GM21825 (cell line): ENCODE measurements at regions not wholly inside any gene's neighbourhood (a gene's known extent, or its start where the extent isn't known, plus 50 kb on each side); places are given as distances from the start of the nearest gene placed in this dataset.
"Not testable (repeated sequence)": the region's sequence is repeated elsewhere in the genome, so short reads cannot be mapped to it uniquely, and the experiment has no call there.

Experiments used
- ATAC-seq: cut with Tn5 transposase; IDR thresholded peaks from one replicate; pipeline ENCODE4 v1.9.1; 2021; ENCODE audit warnings: mild to moderate bottlenecking, moderate library complexity; ENCODE audit not compliant: unreplicated experiment

DNA sequence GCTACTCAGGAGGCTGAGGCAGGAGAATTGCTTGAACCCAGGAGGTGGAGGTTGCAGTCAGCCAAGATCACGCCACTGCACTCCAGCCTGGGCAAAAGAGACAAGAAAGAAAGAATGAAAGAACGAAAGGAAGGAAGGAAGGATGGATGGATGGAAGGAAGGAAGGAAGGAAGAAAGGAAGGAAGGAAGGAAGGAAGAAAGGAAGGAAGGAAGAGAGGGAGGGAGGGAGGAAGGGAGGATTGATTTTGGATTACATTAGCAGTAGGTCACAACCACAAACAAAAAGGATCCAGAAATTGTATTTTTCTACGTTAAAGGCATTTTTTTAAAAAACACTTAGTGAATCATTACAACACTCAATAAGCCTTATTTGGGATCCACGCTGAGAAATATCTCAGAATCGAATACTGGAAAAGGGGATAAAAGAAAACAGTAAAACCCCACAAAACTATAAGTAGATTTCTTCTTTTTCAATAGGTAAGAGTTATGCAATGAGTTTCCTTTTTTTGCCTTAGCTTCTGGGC is 136.9 kb upstream of the FREM1 start:
- ATAC-seq = no peak

- ATAC-seq = no peak
Measured at GRCh38 chr9:15033316-15033715, 123.1 kb upstream of the FREM1 start.

DNA sequence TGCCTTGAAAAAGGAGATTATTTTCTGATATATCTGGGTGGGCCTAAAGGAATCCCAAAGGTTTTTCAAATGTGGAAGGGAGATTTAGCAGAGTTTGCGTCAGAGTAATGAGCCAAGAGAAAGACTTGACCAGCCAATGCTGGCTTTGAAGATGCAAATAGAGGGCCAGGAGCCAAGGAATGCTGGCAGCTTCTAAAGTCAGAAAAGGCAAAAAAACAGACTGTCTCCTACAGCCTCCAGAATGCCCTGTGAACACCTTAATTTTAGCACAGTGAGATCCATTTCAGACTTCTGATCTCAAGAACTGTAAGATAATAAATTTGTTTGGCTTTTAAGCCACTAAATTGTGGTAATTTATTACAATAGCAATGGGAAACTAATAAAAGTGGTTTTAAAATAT is 122.6 kb upstream of the FREM1 start:
- no peak for ATAC-seq

GRCh38 chr9:15021146-15021545 is 110.9 kb upstream of the FREM1 start:
- no peak for ATAC-seq

DNA sequence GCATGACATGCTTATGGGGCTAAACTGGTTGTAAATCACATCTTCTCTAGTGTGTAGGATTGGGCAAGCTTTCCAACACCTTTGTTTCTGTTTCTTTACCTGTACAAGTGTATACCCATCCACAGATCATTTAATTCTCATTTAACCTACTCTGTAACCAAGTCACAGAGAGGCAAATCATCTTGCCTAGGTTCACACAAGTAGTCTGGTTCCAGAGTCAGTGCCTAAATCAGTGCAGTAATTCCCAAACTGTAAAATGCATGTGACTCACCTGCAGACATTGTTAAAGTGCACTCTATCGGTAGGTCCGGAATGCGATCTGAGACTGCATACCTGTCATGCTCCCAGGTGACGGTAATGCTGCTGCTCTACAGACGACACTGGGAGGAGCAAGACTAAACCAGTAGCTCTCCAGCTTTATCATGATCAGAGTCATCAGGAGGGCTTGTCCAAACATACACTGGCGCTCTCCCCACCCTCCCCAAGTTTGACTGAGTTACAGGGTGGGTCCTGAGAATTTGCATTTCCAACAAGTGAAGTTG is 107.9 kb upstream of the FREM1 start:
- no peak for ATAC-seq

- ATAC-seq = no peak
Measured at GRCh38 chr9:15010581-15010980, 100.4 kb upstream of the FREM1 start.

DNA sequence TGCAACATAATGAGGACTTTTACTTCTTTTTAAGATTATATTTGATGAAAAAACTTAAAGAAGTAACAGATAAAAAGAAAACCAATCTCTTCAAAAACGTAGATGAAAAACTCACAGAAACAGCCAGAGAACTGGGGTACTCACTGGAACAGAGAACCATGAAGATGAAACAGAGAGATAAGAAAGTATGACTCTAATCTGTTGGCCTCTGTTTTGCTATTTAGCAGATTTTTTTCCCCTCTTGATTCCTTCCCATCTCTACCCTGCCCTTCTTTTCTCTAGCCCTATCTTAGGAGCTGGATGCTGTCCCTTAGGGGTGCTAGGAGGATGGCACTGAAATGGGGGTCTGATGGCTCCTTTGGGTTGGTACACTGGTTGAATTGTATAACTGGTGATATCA is 97.5 kb upstream of the FREM1 start:
- no peak for ATAC-seq

GRCh38 chr9:14994738-14995137 is 84.5 kb upstream of the FREM1 start:
- ATAC-seq = no peak

DNA sequence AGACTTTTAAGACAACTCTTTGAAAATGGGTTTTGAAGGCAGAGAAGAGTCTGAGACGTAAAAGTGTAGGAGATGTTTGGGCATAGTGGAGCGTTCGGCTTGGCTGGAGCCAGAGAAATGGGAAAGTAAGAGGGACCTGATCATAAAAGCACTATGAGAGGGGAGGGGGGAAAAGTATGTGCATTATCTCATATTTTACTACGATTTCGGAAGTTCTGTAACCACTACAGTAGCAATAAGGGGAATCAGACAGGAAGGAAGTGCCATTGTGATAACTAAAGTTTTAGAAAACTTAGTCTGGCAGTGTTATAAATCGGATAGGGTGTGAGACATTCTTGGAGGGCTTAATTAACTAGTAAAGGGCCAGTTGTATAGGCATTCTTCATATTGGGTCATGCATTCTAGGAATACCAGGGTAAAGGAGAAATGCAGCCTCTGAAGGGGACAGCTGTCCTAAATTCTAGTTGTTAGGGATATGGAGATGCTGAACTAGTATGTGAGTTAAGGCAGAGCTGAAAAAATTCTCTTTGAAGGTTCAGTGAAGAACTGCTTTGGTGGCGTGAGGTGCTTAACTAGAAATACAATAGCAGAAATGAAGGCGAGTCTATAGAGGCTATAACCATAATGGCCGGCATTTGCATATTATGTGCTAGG is 83.8 kb upstream of the FREM1 start:
- no peak for ATAC-seq

DNA sequence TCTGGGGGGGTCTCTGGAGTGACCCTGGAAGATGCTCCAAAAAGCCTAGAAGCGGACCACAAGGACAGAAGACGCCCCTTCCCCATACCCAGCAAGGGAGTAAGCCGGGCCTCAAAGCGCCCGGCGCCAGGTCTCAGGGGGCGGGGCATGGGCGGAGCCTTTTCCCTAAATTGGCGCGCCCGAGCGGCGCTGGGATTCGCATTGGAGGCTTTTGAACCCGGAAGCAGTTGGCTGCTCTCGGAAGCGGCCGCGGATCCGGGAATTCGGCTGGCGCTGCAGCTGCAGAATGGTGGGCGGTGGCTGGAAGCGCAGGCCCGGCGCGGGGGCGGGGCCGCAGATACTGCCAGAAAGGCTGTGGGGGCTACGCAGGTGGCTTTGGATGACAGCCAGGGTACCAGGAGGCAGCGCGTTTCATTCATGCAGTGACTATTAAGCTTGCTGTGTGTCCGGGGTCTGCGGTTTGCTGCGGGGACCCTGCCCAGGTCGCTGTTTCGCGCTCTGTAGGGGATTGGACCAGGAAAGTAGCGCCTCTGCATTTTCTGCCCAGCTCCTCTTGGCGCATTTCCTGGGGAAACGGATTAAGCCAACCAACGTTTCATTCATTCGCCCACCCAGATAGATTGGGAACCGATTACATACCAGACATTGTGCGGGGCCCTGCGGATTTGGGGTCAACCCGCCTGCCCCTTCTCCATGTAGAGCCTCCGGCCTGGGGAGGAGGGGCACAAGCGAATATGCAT is 83.0 kb upstream of the FREM1 start:
- no peak for ATAC-seq

GRCh38 chr9:14992516-14992915 is 82.3 kb upstream of the FREM1 start:
- no peak for ATAC-seq

- no peak for ATAC-seq
Measured at GRCh38 chr9:14992081-14992480, 81.9 kb upstream of the FREM1 start.

GRCh38 chr9:14990647-14991046 is 80.4 kb upstream of the FREM1 start:
- not testable (repeated sequence) for ATAC-seq

DNA sequence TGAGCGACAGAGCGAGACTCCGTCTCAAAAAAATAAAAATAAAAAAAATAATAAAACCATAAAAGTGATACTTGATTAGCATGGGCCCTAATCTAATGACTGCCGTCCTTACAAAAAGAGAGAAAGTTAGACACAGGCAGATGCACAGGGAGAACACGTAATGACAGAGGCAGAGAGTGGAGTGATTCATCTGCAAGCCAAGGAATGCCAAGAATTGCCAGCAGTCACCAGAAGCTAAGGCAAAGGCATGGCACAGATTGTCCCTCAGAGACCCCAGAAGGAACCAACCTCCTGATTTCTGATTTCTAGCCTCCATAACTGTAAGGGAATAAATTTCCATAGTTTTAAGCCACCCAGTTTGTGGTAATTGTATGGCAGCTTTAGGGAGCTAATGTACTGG is 79.6 kb upstream of the FREM1 start:
- ATAC-seq = no peak

- not testable (repeated sequence) for ATAC-seq
Measured at GRCh38 chr9:14989336-14989735, 79.1 kb upstream of the FREM1 start.

- ATAC-seq = peak; percentile 54
Measured at GRCh38 chr9:14987858-14988257, 77.6 kb upstream of the FREM1 start.

DNA sequence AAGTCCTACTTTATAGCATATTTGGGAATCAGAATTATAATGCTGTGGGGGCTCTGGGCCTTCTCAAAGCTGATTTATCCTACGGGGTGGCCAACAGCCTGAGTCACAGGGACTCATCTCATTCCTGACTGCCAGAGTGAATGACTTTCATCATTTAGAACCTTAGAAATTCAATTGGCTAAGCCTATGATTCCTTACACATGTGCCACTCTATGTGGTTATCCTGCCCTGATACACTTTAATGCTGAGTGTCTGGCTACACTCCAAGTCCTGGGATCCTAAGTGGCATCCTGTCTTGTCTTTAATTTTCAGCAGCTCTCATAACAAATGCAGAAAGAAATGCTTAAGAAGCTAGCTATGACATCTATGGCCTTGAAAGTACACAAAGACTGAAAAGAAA is 75.2 kb upstream of the FREM1 start:
- ATAC-seq = no peak

DNA sequence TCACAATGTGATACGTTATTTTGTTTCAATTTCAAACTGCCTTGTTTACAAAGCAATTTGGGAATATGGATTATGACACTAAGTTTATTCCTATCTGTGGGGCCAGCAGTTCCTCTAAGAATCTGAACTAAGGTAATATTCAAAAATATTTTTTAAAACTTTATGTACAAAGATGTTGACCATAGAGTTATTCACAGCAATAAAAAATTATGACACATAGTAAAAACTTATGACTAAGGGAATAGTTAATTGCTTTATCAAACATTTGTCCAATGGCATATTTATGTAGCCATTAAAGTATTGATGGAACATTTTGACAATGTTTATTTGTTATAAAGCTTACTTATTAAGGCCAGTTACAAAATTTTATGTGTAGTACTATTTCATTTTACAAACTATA is 73.4 kb upstream of the FREM1 start:
- no peak for ATAC-seq

DNA sequence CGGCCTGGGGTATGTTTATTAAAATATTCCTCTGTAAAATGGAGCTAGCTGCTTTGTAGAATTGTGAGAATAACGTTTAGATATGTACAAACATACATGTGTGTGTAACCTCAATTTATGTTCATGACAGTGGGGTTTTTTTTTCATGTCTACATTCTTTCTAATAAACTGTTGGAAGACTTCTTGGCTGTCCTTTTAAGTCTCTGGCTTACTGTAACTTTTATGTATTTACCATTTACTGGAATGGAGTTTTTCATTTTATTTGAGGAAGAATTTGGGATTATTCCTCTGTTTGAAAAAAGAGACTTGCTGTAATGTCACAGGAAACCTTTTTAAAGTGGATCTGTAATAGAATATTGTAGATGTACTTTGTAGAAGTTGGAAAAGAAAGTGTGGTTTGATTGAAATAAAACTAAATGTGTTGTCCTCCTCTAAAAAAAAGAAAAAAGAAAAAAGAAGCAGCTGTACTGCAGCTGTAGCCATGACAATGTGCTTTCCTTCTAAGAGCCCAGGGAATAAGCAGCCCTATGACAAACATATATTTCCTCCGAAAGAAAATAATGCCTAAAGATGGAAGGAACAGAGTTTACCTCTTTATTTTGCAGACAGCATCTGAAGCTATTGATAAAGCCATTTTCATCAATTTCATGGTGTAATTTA is 71.2 kb upstream of the FREM1 start:
- no peak for ATAC-seq

GRCh38 chr9:14978022-14979000 is 68.1 kb upstream of the FREM1 start:
- no peak for ATAC-seq
